ENCODE measurements at regions not wholly inside any gene's neighbourhood (a gene's known extent, or its start where the extent isn't known, plus 50 kb on each side); places are given as distances from the start of the nearest gene placed in this dataset.

DNA sequence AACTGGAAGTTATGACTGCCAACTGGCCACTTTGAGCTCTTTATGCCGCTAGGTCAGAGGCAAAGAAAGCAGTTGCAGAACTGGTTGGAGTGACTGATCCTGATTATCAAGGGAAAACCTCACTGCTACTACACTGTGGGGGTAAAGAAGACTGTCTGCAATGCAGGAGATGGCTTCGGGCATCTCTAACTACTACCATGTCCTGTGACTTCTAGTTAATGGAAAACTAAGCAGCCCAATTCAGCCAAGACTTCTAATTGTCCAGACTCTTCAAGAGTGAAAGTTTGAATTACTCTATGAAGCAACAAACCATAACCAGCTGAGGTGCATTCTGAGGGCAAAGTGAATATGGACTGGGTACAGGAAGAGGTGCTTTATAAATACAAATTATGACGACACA, 773.6 kb upstream of the SLC35B3 start:
- Histone ChIP-seq H3K36me3 (ENCODE audit: control insufficient read depth, low read depth, low read length) (no peaks in the 10 kb centered on the region), H3K27ac (ENCODE audit: low read length) (no peak overlapping the region), H3K4me1 (ENCODE audit: control insufficient read depth, low read depth, low read length) (no peaks in the 10 kb centered on the region)

DNA sequence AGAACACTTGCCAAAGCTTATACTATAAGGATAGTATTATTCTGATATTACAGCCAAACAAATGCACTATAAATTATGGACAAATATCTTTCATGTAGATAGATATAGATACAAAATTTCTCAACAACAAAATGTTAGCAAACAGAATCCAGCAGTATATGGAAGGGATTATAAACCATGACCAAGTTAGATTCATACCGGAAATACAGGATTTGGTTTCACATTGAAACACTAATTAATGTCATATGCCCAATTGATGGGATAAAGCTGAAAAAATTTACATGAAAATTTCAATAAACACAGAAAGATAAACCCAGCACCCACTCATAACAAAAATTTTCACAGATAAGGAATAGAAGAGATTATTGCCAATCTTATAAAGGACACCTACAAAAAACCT, 770.3 kb upstream of the SLC35B3 start:
- Histone ChIP-seq H3K36me3 (ENCODE audit: control insufficient read depth, low read depth, low read length) (no peaks in the 10 kb centered on the region), H3K4me1 (ENCODE audit: control insufficient read depth, low read depth, low read length) (peaks cover 7% of the 10 kb centered on the region), H3K27me3 (ENCODE audit: control insufficient read depth, insufficient read depth, low read length) (no peaks in the 10 kb centered on the region), H3K27ac (ENCODE audit: low read length) (no peak overlapping the region), H3K9me3 (ENCODE audit: control insufficient read depth, low read depth, low read length) (no peaks in the 10 kb centered on the region), H3K9ac (ENCODE audit: low read length) (no peak overlapping the region), H3K4me3 (ENCODE audit: low read length) (no peak overlapping the region)

More for the DNA sequence above, 773.6 kb upstream of the SLC35B3 start:
- no peak overlapping the region for H3K4me3 ChIP-seq (ENCODE audit: low read length)
- H3K9ac ChIP-seq (ENCODE audit: low read length), result no peak overlapping the region
- H3K27me3 ChIP-seq (ENCODE audit: control insufficient read depth, insufficient read depth, low read length), result no peaks in the 10 kb centered on the region
- no peaks in the 10 kb centered on the region for H3K9me3 ChIP-seq (ENCODE audit: control insufficient read depth, low read depth, low read length)

DNA sequence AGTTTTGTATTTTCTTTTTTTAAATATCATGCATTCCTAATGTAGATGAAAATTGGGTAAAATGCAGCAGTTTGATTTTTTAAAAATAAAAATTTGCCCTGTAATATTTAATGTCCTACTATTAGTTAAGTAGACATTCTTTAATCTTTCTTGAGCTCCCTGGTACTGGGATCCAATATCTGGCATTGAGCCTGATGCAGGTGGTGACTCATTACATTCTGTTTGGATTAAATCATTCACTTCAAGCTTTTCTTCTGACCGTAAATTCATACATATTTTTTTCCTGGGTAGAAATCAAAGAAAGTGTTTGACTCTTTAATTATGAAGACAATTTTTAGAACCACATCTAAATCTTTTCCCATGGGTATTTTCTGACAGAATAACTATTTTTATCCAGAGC, 768.8 kb upstream of the SLC35B3 start:
- H3K9ac ChIP-seq (ENCODE audit: low read length), result no peak overlapping the region
- no peaks in the 10 kb centered on the region for H3K27me3 ChIP-seq (ENCODE audit: control insufficient read depth, insufficient read depth, low read length)
- no peak overlapping the region for H3K27ac ChIP-seq (ENCODE audit: low read length)
- H3K4me3 ChIP-seq (ENCODE audit: low read length), result no peak overlapping the region
- no peaks in the 10 kb centered on the region for H3K9me3 ChIP-seq (ENCODE audit: control insufficient read depth, low read depth, low read length)
- no peaks in the 10 kb centered on the region for H3K36me3 ChIP-seq (ENCODE audit: control insufficient read depth, low read depth, low read length)
- H3K4me1 ChIP-seq (ENCODE audit: control insufficient read depth, low read depth, low read length), result peaks cover 13% of the 10 kb centered on the region

DNA sequence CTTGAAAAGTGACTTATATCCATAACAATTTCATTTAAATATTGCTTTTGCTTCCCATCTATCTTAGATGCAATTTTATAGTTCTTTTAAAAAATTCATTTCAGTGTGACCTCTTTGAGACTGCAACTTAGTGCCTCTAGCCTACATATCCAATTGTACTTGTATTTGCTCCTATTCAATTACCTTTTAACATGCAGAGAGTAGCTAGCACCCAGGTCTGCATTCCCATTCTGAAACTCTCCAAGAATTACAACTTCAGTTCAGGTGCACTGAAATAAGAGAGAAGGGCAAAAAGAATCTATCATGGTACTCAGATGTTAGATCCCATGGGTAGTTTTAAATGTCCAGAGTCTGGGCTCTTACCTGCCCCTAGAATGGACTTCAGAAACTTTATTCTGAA, 765.4 kb upstream of the SLC35B3 start:
- Histone ChIP-seq H3K9ac (ENCODE audit: low read length) (no peak overlapping the region), H3K27me3 (ENCODE audit: control insufficient read depth, insufficient read depth, low read length) (no peaks in the 10 kb centered on the region), H3K36me3 (ENCODE audit: control insufficient read depth, low read depth, low read length) (no peaks in the 10 kb centered on the region), H3K4me1 (ENCODE audit: control insufficient read depth, low read depth, low read length) (peaks cover 13% of the 10 kb centered on the region), H3K9me3 (ENCODE audit: control insufficient read depth, low read depth, low read length) (no peaks in the 10 kb centered on the region), H3K27ac (ENCODE audit: low read length) (peak overlapping the region; percentile 31), H3K4me3 (ENCODE audit: low read length) (no peak overlapping the region)

DNA sequence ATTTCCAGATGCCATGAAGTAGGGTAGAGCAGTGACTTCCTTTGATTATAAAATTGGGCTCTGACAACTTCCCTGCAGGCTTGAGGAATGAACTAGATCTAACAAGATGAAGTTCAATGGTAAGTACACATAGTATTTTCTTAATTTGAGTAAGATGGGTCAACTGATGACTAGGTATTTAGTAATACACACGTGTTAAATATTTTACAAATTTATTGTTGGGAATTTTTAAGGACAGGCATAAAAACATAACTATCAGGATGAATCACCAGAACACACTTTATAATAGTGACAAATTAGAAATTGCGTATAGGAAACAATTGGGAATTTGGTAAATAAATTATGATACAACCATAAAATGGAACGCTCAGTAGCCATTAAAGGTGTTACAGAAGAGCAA, 762.4 kb upstream of the SLC35B3 start:
- no peaks in the 10 kb centered on the region for H3K27me3 ChIP-seq (ENCODE audit: control insufficient read depth, insufficient read depth, low read length)
- H3K36me3 ChIP-seq (ENCODE audit: control insufficient read depth, low read depth, low read length), result no peaks in the 10 kb centered on the region
- H3K27ac ChIP-seq (ENCODE audit: low read length), result no peak overlapping the region
- no peak overlapping the region for H3K4me3 ChIP-seq (ENCODE audit: low read length)
- H3K4me1 ChIP-seq (ENCODE audit: control insufficient read depth, low read depth, low read length), result peaks cover 13% of the 10 kb centered on the region
- no peak overlapping the region for H3K9ac ChIP-seq (ENCODE audit: low read length)
- no peaks in the 10 kb centered on the region for H3K9me3 ChIP-seq (ENCODE audit: control insufficient read depth, low read depth, low read length)

DNA sequence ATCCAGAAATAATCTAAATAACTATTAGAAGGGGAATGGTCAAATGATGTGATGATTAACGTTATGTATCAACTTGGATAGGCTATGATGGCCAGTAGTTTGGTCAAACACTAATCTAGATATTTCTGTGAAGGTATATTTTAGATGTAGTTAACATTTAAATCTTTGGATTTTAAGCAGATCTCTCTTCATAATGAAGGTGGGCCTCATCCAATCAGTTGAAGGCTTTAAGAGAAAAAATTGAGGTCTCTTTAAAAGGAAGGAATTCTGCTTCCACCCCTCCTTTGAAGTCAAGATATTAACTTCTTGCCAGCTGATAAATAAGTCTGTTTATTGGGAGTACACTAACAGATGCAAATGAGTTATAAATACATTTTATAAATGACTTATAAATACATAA, 760.0 kb upstream of the SLC35B3 start:
- Histone ChIP-seq H3K27me3 (ENCODE audit: control insufficient read depth, insufficient read depth, low read length) (no peaks in the 10 kb centered on the region), H3K4me3 (ENCODE audit: low read length) (no peak overlapping the region), H3K9me3 (ENCODE audit: control insufficient read depth, low read depth, low read length) (no peaks in the 10 kb centered on the region), H3K36me3 (ENCODE audit: control insufficient read depth, low read depth, low read length) (no peaks in the 10 kb centered on the region), H3K27ac (ENCODE audit: low read length) (no peak overlapping the region), H3K9ac (ENCODE audit: low read length) (no peak overlapping the region), H3K4me1 (ENCODE audit: control insufficient read depth, low read depth, low read length) (peaks cover 3% of the 10 kb centered on the region)

DNA sequence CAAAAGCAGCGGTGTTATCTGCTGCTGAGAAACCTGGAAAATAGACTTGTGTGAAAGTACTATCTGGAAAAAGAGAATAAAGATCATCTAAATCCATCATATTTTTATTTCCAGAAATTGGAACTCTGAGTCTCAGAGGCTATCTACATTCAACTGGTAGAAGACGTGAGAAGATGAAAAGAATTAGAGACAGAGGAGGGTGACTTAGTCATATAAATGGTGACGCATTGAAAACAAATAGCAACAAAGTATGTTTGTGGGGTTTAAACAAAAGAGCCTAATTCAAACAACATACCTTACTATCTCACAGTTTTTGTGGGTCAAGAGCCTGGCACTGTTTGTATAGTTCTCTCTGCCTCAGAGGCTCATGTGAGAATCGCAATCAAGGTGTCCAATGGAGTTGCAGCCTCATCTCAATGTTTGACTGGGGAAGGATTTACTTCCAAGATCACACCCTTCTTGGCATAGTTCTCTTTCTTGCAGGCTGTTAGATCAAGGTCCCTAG, 757.1 kb upstream of the SLC35B3 start:
- Histone ChIP-seq H3K27me3 (ENCODE audit: control insufficient read depth, insufficient read depth, low read length) (no peaks in the 10 kb centered on the region), H3K4me3 (ENCODE audit: low read length) (no peak overlapping the region), H3K9me3 (ENCODE audit: control insufficient read depth, low read depth, low read length) (no peaks in the 10 kb centered on the region), H3K9ac (ENCODE audit: low read length) (no peak overlapping the region), H3K36me3 (ENCODE audit: control insufficient read depth, low read depth, low read length) (no peaks in the 10 kb centered on the region), H3K4me1 (ENCODE audit: control insufficient read depth, low read depth, low read length) (no peaks in the 10 kb centered on the region), H3K27ac (ENCODE audit: low read length) (no peak overlapping the region)

DNA sequence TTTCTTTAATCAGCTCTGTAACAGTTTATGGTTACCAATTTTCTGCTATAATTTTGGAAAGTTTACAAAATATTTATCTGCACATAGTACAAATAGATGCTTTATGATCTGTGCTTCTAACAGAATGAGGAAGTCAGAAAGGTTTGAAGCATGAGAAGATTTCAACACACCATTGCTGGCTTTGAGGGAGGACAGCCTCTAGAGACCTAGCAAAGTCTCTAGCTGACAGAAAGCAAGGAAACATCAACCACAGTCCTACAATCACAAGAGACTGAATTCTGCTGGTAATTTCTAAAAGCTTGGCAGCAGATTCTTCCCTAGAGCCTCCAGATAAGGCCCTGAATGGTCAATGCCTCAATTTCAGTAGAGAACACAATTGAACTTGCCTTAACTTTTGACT, 750.8 kb upstream of the SLC35B3 start:
- Histone ChIP-seq H3K27me3 (ENCODE audit: control insufficient read depth, insufficient read depth, low read length) (no peaks in the 10 kb centered on the region), H3K4me1 (ENCODE audit: control insufficient read depth, low read depth, low read length) (no peaks in the 10 kb centered on the region), H3K27ac (ENCODE audit: low read length) (no peak overlapping the region), H3K9ac (ENCODE audit: low read length) (no peak overlapping the region), H3K36me3 (ENCODE audit: control insufficient read depth, low read depth, low read length) (no peaks in the 10 kb centered on the region), H3K9me3 (ENCODE audit: control insufficient read depth, low read depth, low read length) (no peaks in the 10 kb centered on the region), H3K4me3 (ENCODE audit: low read length) (no peak overlapping the region)

DNA sequence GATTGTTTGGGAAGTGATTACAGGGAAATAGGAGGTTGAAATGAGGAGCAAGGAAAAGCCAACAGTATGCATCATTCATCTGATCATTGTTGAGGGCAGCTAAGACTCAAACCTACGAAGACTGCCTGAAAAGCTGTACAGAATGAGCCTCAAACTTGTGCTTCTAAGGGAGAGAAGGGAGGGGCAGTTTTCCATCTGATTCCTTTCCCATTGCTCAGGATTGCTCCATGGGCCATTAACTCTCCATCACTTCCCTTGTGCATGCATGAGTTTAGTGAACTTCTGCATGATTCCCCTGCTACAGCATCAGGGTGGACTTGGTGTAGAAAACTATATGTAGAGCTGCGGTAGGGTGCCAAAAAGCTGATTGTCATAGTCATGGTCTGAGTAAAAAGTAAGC, 742.7 kb upstream of the SLC35B3 start:
- Histone ChIP-seq H3K27ac (ENCODE audit: low read length) (no peak overlapping the region), H3K27me3 (ENCODE audit: control insufficient read depth, insufficient read depth, low read length) (no peaks in the 10 kb centered on the region), H3K4me3 (ENCODE audit: low read length) (no peak overlapping the region), H3K9ac (ENCODE audit: low read length) (no peak overlapping the region), H3K4me1 (ENCODE audit: control insufficient read depth, low read depth, low read length) (no peaks in the 10 kb centered on the region), H3K9me3 (ENCODE audit: control insufficient read depth, low read depth, low read length) (no peaks in the 10 kb centered on the region), H3K36me3 (ENCODE audit: control insufficient read depth, low read depth, low read length) (no peaks in the 10 kb centered on the region)

DNA sequence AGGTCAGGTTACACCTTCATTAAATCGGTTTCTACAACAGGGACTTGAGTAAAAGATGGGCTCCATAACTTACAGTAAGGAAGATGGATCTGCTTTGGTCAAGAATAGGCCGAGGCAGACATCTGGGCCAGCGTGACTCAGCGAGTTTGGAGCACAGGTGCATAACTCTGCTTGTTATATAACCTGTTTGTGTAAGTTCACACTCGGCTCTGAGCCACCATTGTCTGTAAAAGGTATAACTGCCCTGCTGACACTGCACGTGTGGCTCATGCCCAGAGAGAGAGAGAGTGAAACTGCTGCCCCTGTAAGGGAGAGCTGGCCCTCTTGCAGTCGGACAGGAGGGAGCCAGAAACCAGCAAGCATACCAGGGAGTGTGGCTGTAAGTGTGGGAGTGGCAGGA, 737.9 kb upstream of the SLC35B3 start:
- Histone ChIP-seq H3K4me3 (ENCODE audit: low read length) (no peak overlapping the region), H3K4me1 (ENCODE audit: control insufficient read depth, low read depth, low read length) (no peaks in the 10 kb centered on the region), H3K9ac (ENCODE audit: low read length) (no peak overlapping the region), H3K36me3 (ENCODE audit: control insufficient read depth, low read depth, low read length) (no peaks in the 10 kb centered on the region), H3K9me3 (ENCODE audit: control insufficient read depth, low read depth, low read length) (no peaks in the 10 kb centered on the region), H3K27me3 (ENCODE audit: control insufficient read depth, insufficient read depth, low read length) (no peaks in the 10 kb centered on the region), H3K27ac (ENCODE audit: low read length) (no peak overlapping the region)

DNA sequence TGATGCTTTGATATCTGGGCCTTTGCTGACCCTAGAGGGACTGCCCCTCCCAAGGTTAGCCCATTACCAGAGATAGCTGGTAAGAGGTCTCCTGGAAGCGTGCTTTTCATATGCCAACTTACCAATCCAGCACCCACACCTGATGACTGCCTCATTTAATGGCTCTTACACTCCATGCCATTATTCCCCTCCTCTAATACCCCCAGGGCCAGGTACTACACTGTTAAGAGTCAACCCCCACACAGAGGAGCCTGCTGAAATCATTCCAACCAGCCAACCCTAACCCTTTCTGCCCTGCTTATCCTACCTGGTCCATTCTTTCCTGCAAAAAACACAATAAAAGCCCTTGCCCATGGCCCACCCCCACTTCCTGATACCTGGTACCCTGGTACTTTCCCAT, 736.8 kb upstream of the SLC35B3 start:
- H3K4me1 ChIP-seq (ENCODE audit: control insufficient read depth, low read depth, low read length), result no peaks in the 10 kb centered on the region
- H3K36me3 ChIP-seq (ENCODE audit: control insufficient read depth, low read depth, low read length), result no peaks in the 10 kb centered on the region
- no peak overlapping the region for H3K9ac ChIP-seq (ENCODE audit: low read length)
- no peak overlapping the region for H3K27ac ChIP-seq (ENCODE audit: low read length)
- H3K4me3 ChIP-seq (ENCODE audit: low read length), result no peak overlapping the region
- no peaks in the 10 kb centered on the region for H3K27me3 ChIP-seq (ENCODE audit: control insufficient read depth, insufficient read depth, low read length)
- no peaks in the 10 kb centered on the region for H3K9me3 ChIP-seq (ENCODE audit: control insufficient read depth, low read depth, low read length)

DNA sequence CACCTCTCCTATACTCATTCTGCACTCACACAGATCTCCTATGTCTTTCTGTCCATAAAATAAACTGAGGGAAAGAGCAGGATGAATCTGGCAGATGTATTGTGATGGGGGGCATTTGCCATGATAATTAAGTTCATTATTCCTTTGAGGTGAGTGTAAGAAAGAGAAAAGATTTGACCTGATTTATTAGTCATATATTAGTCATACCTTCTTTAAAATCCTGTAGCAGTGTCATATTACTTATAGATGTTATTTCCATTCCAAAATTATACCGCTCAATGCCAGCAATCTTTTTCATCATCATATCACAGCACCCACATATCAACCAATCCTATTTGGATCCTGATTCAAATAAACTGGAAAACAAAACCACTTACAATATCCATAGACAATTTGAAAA, 733.3 kb upstream of the SLC35B3 start:
- no peak overlapping the region for H3K27ac ChIP-seq (ENCODE audit: low read length)
- no peaks in the 10 kb centered on the region for H3K9me3 ChIP-seq (ENCODE audit: control insufficient read depth, low read depth, low read length)
- no peaks in the 10 kb centered on the region for H3K27me3 ChIP-seq (ENCODE audit: control insufficient read depth, insufficient read depth, low read length)
- no peak overlapping the region for H3K4me3 ChIP-seq (ENCODE audit: low read length)
- H3K36me3 ChIP-seq (ENCODE audit: control insufficient read depth, low read depth, low read length), result no peaks in the 10 kb centered on the region
- no peak overlapping the region for H3K9ac ChIP-seq (ENCODE audit: low read length)
- H3K4me1 ChIP-seq (ENCODE audit: control insufficient read depth, low read depth, low read length), result no peaks in the 10 kb centered on the region

Measured in iPS-18a (cell line).